ENCODE measurements at regions not wholly inside any gene's neighbourhood (a gene's known extent, or its start where the extent isn't known, plus 50 kb on each side); places are given as distances from the start of the nearest gene placed in this dataset.

GRCh38 chr4:17288151-17288550 is 223.7 kb downstream of the QDPR start:
- no peak overlapping the region for H3K27ac Mint-ChIP-seq
- H3K4me1 Mint-ChIP-seq: peaks cover 29% of the 10 kb centered on the region
- no peak for DNase-seq (ENCODE audit: low spot score)
- no peaks in the 10 kb centered on the region for H3K9me3 Mint-ChIP-seq
- H3K4me3 ChIP-seq: no peak overlapping the region
- no peak for ATAC-seq
- no peaks in the 10 kb centered on the region for H3K27me3 ChIP-seq (ENCODE audit: insufficient read depth)
- H3F3A ChIP-seq (replicated peaks; ENCODE audit: low read depth): no peaks in the 10 kb centered on the region
- H3K36me3 ChIP-seq (ENCODE audit: insufficient read depth): peaks cover 4% of the 10 kb centered on the region; the same call in 1 of the 2 replicates
- 0 out of 2 replicates have a peak overlapping the region, but pooled peaks have one; percentile 32 for H3K27ac ChIP-seq (ENCODE audit: low read depth)
- H2AFZ ChIP-seq: no peak overlapping the region; the same call in 1 of the 2 replicates
- peaks cover 5% of the 10 kb centered on the region; the same call in 1 of the 2 replicates for H3K9me2 ChIP-seq (ENCODE audit: insufficient read depth)
- peaks cover 18% of the 10 kb centered on the region for H3K4me1 ChIP-seq (ENCODE audit: insufficient read depth)
- no peak for TF ChIP-seq CTCF (conservative IDR thresholded peaks at IDR 0.05; ENCODE audit: low read depth in 2 of 2)
- TF ChIP-seq STAT1 (IDR thresholded peaks at IDR 0.05; ENCODE audit: unreplicated experiment): no peak
- no peak for TF ChIP-seq POLR2AphosphoS5 (IDR thresholded peaks at IDR 0.05; ENCODE audit: low read depth)
- no peak for TF ChIP-seq NANOG (IDR thresholded peaks at IDR 0.05; ENCODE audit: borderline replicate concordance)
- no peak for TF ChIP-seq CREB1 (CRISPR knock-in tag; IDR thresholded peaks at IDR 0.05; ENCODE audit: low read depth)
- TF ChIP-seq, protein P1, sequence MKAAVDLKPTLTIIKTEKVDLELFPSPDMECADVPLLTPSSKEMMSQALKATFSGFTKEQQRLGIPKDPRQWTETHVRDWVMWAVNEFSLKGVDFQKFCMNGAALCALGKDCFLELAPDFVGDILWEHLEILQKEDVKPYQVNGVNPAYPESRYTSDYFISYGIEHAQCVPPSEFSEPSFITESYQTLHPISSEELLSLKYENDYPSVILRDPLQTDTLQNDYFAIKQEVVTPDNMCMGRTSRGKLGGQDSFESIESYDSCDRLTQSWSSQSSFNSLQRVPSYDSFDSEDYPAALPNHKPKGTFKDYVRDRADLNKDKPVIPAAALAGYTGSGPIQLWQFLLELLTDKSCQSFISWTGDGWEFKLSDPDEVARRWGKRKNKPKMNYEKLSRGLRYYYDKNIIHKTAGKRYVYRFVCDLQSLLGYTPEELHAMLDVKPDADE (IDR thresholded peaks at IDR 0.05): no peak
- no peak for TF ChIP-seq EZH2 (IDR thresholded peaks at IDR 0.05; ENCODE audit: low read depth, unreplicated experiment)
- TF ChIP-seq ZNF331 (CRISPR knock-in tag; IDR thresholded peaks at IDR 0.05; ENCODE audit: low read depth): no peak
- no peak for TF ChIP-seq JUNB (IDR thresholded peaks at IDR 0.05; ENCODE audit: unreplicated experiment)
- TF ChIP-seq, protein P2, sequence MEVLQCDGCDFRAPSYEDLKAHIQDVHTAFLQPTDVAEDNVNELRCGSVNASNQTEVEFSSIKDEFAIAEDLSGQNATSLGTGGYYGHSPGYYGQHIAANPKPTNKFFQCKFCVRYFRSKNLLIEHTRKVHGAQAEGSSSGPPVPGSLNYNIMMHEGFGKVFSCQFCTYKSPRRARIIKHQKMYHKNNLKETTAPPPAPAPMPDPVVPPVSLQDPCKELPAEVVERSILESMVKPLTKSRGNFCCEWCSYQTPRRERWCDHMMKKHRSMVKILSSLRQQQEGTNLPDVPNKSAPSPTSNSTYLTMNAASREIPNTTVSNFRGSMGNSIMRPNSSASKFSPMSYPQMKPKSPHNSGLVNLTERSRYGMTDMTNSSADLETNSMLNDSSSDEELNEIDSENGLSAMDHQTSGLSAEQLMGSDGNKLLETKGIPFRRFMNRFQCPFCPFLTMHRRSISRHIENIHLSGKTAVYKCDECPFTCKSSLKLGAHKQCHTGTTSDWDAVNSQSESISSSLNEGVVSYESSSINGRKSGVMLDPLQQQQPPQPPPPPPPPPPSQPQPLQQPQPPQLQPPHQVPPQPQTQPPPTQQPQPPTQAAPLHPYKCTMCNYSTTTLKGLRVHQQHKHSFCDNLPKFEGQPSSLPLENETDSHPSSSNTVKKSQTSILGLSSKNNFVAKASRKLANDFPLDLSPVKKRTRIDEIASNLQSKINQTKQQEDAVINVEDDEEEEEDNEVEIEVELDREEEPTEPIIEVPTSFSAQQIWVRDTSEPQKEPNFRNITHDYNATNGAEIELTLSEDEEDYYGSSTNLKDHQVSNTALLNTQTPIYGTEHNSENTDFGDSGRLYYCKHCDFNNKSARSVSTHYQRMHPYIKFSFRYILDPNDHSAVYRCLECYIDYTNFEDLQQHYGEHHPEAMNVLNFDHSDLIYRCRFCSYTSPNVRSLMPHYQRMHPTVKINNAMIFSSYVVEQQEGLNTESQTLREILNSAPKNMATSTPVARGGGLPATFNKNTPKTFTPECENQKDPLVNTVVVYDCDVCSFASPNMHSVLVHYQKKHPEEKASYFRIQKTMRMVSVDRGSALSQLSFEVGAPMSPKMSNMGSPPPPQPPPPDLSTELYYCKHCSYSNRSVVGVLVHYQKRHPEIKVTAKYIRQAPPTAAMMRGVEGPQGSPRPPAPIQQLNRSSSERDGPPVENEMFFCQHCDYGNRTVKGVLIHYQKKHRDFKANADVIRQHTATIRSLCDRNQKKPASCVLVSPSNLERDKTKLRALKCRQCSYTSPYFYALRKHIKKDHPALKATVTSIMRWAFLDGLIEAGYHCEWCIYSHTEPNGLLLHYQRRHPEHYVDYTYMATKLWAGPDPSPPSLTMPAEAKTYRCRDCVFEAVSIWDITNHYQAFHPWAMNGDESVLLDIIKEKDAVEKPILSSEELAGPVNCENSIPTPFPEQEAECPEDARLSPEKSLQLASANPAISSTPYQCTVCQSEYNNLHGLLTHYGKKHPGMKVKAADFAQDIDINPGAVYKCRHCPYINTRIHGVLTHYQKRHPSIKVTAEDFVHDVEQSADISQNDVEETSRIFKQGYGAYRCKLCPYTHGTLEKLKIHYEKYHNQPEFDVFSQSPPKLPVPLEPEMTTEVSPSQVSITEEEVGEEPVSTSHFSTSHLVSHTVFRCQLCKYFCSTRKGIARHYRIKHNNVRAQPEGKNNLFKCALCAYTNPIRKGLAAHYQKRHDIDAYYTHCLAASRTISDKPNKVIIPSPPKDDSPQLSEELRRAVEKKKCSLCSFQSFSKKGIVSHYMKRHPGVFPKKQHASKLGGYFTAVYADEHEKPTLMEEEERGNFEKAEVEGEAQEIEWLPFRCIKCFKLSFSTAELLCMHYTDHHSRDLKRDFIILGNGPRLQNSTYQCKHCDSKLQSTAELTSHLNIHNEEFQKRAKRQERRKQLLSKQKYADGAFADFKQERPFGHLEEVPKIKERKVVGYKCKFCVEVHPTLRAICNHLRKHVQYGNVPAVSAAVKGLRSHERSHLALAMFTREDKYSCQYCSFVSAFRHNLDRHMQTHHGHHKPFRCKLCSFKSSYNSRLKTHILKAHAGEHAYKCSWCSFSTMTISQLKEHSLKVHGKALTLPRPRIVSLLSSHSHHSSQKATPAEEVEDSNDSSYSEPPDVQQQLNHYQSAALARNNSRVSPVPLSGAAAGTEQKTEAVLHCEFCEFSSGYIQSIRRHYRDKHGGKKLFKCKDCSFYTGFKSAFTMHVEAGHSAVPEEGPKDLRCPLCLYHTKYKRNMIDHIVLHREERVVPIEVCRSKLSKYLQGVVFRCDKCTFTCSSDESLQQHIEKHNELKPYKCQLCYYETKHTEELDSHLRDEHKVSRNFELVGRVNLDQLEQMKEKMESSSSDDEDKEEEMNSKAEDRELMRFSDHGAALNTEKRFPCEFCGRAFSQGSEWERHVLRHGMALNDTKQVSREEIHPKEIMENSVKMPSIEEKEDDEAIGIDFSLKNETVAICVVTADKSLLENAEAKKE (CRISPR knock-in tag; IDR thresholded peaks at IDR 0.05): no peak
- no peak for TF ChIP-seq REST (IDR thresholded peaks at IDR 0.05; ENCODE audit: unreplicated experiment)
- no peak for TF ChIP-seq ZNF114 (CRISPR knock-in tag; IDR thresholded peaks at IDR 0.05)
- no peak for TF ChIP-seq EZH2phosphoT487 (IDR thresholded peaks at IDR 0.05; ENCODE audit: unreplicated experiment)
- H4K20me1 ChIP-seq (replicated peaks; ENCODE audit: insufficient read depth): no peaks in the 10 kb centered on the region
- no peak overlapping the region for H3K4me3 Mint-ChIP-seq
- peaks cover 4% of the 10 kb centered on the region for H3K36me3 Mint-ChIP-seq (ENCODE audit: low read depth)
- no peak overlapping the region for H3K4me2 ChIP-seq
- H3K27me3 Mint-ChIP-seq (ENCODE audit: insufficient read depth, low read depth, poor library complexity): peaks cover 9% of the 10 kb centered on the region
- H3K79me2 ChIP-seq (replicated peaks; ENCODE audit: insufficient read depth): no peaks in the 10 kb centered on the region

Measured in GM23338 (cell line).